Activated CD4-positive, alpha-beta T cell treated with anti-CD3 and anti-CD28 coated beads for 36 hours (primary cell): ENCODE measurements at regions not wholly inside any gene's neighbourhood (a gene's known extent, or its start where the extent isn't known, plus 50 kb on each side); places are given as distances from the start of the nearest gene placed in this dataset.
"Not testable (repeated sequence)": the region's sequence is repeated elsewhere in the genome, so short reads cannot be mapped to it uniquely, and the experiment has no call there.

Experiments
- ATAC-seq: fragments of 200-7000 bp; cut with Tn5 transposase; one replicate; pipeline ENCODE4 v1.10.0; 2021; ENCODE audit warnings: mild to moderate bottlenecking, moderate library complexity
- CTCF ChIA-PET: fragments of 350-600 bp; sonication (Branson Sonifier 250); formaldehyde crosslinking; loops from one replicate; lab custom pipeline; 2021; ENCODE audit warnings: antibody characterized with exemption; lab: Charles Lee
- POLR2A ChIA-PET: fragments of 350-600 bp; sonication (Branson Sonifier 250); formaldehyde crosslinking; loops from one replicate; lab custom pipeline; 2021; ENCODE audit warnings: antibody characterized with exemption, inconsistent platforms; lab: Charles Lee
- DNase-seq: peaks from one replicate; pipeline ENCODE4 v3.0.0-alpha.2; 2020
- H3K27ac Mint-ChIP-seq: one replicate; pipeline ENCODE4 v1.8.0; 2021; ENCODE audit warnings: mixed read lengths
- H3K27me3 Mint-ChIP-seq: one replicate; pipeline ENCODE4 v1.8.0; 2021; ENCODE audit warnings: mixed read lengths
- H3K36me3 Mint-ChIP-seq: one replicate; pipeline ENCODE4 v1.8.0; 2021; ENCODE audit warnings: low read depth, mixed read lengths
- H3K4me1 Mint-ChIP-seq: one replicate; pipeline ENCODE4 v1.8.0; 2021; ENCODE audit warnings: mixed read lengths
- H3K4me3 Mint-ChIP-seq: one replicate; pipeline ENCODE4 v1.8.0; 2021; ENCODE audit warnings: mild to moderate bottlenecking, moderate library complexity, mixed read lengths
- H3K9me3 Mint-ChIP-seq: one replicate; pipeline ENCODE4 v1.8.0; 2021; ENCODE audit warnings: low read depth, mixed read lengths
- intact Hi-C, 2 experiments: fragments of 100-400 bp; cut with DNase I in 1 of 2; cut with micrococcal nuclease in 1 of 2; formaldehyde crosslinking; loops; one replicate each; pipeline versions ENCODE4 v1.14.2 to v1.15.1; 2022 to 2024; cut with DNase I, micrococcal nuclease

DNA sequence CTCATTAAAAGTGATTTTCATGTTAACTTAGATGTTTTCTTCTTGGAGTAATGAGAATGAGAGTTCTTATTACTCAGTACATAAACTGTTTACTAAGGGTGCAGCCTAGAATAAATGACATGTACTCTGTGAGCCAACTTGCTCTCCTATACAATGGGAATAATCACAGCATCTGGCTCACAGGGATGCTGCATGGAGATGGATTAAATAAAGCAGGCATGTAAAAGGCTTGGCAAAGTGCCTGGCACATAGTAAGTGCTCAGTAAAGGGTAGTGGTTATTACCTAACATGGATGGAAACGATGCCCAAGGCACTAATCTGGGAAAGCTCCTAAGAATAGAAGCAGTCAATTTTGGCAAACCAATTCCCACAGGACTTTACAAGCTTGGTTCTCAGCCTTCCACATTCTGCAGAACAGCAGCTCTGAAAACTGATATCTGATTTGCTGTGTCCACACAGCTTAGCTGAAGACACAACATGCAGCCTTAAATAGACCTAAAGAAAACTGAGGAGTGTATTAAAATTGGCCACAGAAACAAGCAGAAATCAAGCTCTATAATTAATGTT, 176.1 kb downstream of the ABCC12 start:
- ATAC-seq (no peak), DNase-seq (no peak)
- Mint-ChIP-seq H3K9me3 (no peaks in the 10 kb centered on the region), H3K4me3 (no peak overlapping the region), H3K27ac (no peak overlapping the region), H3K4me1 (no peaks in the 10 kb centered on the region), H3K36me3 (no peaks in the 10 kb centered on the region), H3K27me3 (no peaks in the 10 kb centered on the region)
- intact Hi-C loops, result no loop called here
- CTCF ChIA-PET, result no interaction called here
- POLR2A ChIA-PET, result no interaction called here

DNA sequence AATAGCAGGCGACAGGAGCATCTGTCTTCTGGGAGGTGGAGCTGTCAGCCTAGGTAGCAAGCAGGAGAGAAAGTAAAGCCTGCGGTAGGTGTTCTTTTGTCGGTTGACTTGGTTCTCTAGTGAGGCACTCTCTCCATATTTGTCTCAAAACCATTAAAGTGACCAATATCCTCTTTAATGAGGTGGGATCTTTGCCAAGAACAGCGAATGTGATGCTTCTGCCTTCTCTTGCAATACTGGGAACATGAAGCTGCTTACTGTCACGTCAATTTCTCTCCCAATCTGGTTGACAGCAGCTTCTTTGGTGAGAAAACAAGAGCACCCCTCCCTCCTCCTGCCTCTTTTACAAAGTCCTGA, 176.7 kb downstream of the ABCC12 start:
- Mint-ChIP-seq H3K36me3 (no peaks in the 10 kb centered on the region), H3K27me3 (no peaks in the 10 kb centered on the region), H3K27ac (no peak overlapping the region), H3K9me3 (no peaks in the 10 kb centered on the region), H3K4me1 (no peaks in the 10 kb centered on the region), H3K4me3 (no peak overlapping the region)
- CTCF ChIA-PET, result no interaction called here
- DNase-seq (no peak), ATAC-seq (no peak)
- intact Hi-C loops, result no loop called here
- POLR2A ChIA-PET, result no interaction called here

DNA sequence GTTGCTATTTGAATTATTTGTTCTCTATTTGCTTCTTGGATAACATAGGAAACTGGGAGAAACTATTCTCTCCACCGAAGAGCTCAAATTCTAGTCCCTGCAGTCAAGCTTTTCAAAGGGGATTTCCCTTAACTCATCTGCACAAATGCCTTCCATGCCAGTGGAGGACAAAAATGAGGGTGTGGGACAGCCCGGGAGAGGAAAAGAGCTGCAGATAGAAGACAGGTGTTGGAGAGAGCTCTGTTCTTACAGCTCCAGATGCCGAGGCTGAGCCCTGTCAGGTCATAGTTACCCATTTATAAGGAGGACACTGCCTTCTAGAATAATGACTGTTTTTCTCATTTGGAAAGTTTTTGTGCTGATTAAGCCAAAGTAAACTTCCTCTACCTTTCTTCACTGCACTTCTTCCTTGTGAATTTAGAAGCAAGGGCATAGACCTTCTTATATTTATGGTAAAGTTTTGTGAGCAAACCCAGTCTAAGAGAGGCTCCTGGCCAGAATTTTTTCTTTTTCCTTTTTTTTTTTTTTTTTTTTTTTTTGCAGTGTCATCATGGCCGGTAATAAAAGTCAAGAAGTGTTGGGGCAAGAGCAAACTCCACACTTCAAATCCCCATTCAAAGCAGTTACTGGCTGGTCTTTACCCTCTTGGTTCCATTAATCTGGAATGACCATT, 177.2 kb downstream of the ABCC12 start:
- POLR2A ChIA-PET, result no interaction called here
- CTCF ChIA-PET, result interaction anchor here (0.6 kb wide), 1 partner anchor 106 kb away, joined by 3 read pairs; no protein-coding TSS in a partner anchor

DNA sequence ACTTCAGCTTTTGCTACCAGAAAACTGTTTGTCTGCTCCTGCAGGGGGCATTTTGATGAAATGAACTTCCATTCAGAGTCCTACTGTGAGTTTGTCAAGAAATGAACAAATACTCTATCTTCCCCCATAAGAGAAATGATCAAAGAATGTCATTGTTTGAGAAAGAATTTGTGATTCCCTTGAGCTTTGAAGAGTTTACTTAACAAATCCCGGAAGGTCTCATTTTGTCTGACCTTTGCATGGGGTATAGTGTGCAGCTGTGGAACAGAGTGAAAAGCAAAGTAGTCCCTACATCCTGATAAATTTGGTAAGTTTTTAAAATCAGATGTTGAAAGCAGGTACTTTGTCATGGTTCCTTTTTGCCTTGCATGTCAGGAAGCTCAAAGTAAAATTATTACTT, 178.0 kb downstream of the ABCC12 start:
- intact Hi-C loops, result no loop called here
- Mint-ChIP-seq H3K27me3 (no peaks in the 10 kb centered on the region), H3K4me1 (no peaks in the 10 kb centered on the region), H3K27ac (no peak overlapping the region), H3K36me3 (no peaks in the 10 kb centered on the region), H3K9me3 (no peaks in the 10 kb centered on the region), H3K4me3 (no peak overlapping the region)
- ChIA-PET CTCF (interaction anchor here (0.6 to 1.3 kb wide), 2 partner anchors 76 to 105 kb away, joined by 3 read pairs; no protein-coding TSS in a partner anchor), POLR2A (no interaction called here)
- DNase-seq (no peak), ATAC-seq (no peak)

More for the DNA sequence above, 177.2 kb downstream of the ABCC12 start:
- Mint-ChIP-seq H3K36me3 (no peaks in the 10 kb centered on the region), H3K4me3 (no peak overlapping the region), H3K27ac (no peak overlapping the region), H3K9me3 (no peaks in the 10 kb centered on the region), H3K27me3 (no peaks in the 10 kb centered on the region), H3K4me1 (no peaks in the 10 kb centered on the region)
- ATAC-seq (no peak), DNase-seq (no peak)
- intact Hi-C loops, result no loop called here

DNA sequence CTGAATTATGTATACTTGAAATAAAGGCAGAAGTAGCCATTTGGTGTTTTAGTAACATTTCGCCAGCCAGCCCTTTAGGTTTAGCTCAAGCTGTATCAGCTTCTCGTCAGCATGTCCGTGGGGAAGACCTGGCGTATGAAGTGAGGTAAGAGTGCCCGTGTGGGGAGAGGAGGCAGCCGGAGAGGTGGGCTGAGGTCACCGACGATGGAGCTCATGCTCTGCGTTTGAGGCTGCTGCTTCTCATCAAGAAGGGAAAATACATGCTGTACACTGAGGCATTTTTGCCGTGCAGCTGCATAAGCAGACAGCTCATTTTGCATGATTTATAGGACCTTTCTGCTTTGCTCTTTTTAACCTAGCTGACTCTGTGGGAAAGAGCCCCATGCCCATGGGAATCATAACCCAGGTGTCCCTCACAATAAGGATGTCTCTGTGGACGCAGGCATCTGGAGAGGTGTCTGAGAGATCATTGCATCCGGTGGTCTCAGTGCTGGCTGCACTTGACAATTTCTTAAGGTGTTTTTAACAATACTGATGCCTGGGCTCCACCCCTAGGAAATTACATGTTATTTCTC, 179.1 kb downstream of the ABCC12 start:
- no peaks in the 10 kb centered on the region for H3K36me3 Mint-ChIP-seq
- intact Hi-C loops, result no loop called here
- no peak overlapping the region for H3K27ac Mint-ChIP-seq
- ChIA-PET CTCF (interaction anchor here (0.6 to 1.3 kb wide), 2 partner anchors 77 to 176 kb away, joined by 3 read pairs; no protein-coding TSS in a partner anchor), POLR2A (no interaction called here)
- H3K4me3 Mint-ChIP-seq, result no peak overlapping the region
- H3K4me1 Mint-ChIP-seq, result no peaks in the 10 kb centered on the region
- no peaks in the 10 kb centered on the region for H3K9me3 Mint-ChIP-seq
- ATAC-seq (no peak), DNase-seq (no peak)
- H3K27me3 Mint-ChIP-seq, result peaks cover 3% of the 10 kb centered on the region

DNA sequence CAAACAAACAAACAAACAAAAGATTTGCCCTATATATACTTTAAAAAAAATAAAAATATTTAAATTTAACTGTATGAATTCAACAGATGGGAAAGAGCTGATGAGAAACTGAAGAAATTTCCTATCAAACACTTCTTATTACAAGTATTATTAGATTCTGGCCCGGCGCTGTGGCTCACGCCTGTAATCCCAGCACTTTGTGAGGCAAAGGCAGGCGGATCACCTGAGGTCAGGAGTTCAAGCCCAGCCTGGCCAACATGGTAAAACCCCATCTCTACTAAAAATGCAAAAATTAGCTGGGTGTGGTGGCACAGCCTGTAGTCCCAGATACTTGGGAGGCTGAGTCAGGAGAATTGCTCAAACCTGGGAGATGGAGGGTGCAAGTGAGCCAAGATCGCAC, 180.8 kb downstream of the ABCC12 start:
- H3K27ac Mint-ChIP-seq, H3K4me1 Mint-ChIP-seq, POLR2A ChIA-PET, H3K36me3 Mint-ChIP-seq, CTCF ChIA-PET, intact Hi-C loops, H3K27me3 Mint-ChIP-seq, ATAC-seq, H3K4me3 Mint-ChIP-seq, H3K9me3 Mint-ChIP-seq, DNase-seq: not testable (repeated sequence)

DNA sequence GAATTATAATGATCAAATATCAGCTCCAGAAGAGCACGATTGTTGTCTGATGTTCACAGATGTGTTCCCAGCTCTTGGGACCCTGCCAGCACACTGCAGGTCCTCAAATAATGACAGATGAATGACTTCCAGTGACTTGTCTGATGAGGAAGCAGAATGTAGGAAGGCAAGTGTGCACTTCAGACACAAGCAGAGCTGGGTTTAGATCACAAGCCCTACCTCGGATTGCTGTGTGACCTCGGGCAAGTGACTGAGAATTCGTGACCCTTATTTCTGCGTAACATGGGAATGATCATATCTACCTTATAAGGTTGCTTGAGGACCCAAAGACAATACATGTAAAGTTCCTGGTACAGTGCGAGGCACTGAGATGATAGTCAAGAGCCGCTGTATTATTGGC, 182.2 kb downstream of the ABCC12 start:
- no peak overlapping the region for H3K4me3 Mint-ChIP-seq
- no peak for ATAC-seq
- no peaks in the 10 kb centered on the region for H3K36me3 Mint-ChIP-seq
- no peak overlapping the region for H3K27ac Mint-ChIP-seq
- H3K4me1 Mint-ChIP-seq, result no peaks in the 10 kb centered on the region
- POLR2A ChIA-PET, result no interaction called here
- intact Hi-C loops, result no loop called here
- CTCF ChIA-PET, result interaction anchor here (0.6 to 1.0 kb wide), 3 partner anchors 123 to 158 kb away, joined by 3 to 4 read pairs (median 3); no protein-coding TSS in a partner anchor
- peaks cover 6% of the 10 kb centered on the region for H3K27me3 Mint-ChIP-seq
- DNase-seq, result no peak
- no peaks in the 10 kb centered on the region for H3K9me3 Mint-ChIP-seq

DNA sequence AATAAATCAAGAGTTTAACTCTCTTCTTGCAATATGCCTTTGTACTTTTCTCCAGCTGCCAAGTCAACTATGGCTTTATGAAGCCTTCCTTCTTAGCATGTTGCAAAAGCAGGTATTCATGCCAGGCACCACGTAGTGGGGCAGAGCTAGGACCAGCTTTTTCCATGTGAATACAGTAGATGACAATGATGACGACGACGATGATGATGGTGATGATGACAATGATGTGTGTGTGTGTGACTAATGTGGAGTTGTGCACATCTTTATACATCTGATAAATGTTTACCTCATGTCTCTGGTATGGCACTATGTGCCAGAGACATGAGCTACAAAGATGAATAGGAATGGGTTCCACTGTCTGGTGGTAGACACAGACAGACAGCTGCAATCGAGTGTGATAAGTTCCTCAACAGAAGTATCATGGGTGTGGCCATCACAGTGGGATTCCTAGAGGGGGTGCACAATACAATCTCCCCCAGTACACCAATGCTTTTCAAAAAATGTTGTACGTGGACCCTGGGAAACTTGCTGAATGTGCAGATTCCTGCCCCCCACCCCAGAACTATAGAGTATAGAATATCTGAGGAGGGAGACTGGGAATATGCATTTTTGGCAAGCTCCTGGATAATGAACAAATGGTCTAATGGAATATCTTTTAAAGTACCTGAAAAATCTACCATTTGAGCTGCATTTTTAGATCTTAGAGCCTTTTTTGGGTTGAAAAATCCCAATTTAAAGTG, 183.4 kb downstream of the ABCC12 start:
- Mint-ChIP-seq H3K4me1 (no peaks in the 10 kb centered on the region), H3K36me3 (no peaks in the 10 kb centered on the region), H3K9me3 (no peaks in the 10 kb centered on the region), H3K27ac (no peak overlapping the region), H3K4me3 (no peak overlapping the region), H3K27me3 (peaks cover 6% of the 10 kb centered on the region)
- intact Hi-C loops, result no loop called here
- POLR2A ChIA-PET, result no interaction called here
- no peak for ATAC-seq
- CTCF ChIA-PET, result interaction anchor here (0.7 kb wide), 1 partner anchor 32 kb away, joined by 3 read pairs; no protein-coding TSS in a partner anchor
- DNase-seq, result no peak

DNA sequence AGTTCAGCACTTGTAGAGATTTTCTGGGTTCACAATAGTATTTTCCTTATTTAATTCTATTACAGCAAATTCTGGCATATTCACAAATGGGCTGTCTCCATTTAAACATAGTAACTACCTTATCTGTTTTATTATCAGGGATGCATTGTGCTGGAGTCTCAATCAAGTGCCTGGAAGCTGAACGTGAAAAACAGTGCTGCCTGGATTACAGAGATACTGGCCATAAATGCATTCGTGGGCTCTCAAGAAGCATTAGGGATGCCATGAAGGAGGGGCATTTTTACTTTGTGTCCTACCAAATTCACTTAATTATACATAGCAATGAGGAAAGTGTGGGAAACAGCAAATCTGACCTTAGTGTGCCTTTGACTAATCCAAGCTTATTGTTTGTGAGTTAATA, 184.6 kb downstream of the ABCC12 start:
- Mint-ChIP-seq H3K4me3 (no peak overlapping the region), H3K27me3 (peaks cover 6% of the 10 kb centered on the region), H3K27ac (no peak overlapping the region), H3K9me3 (no peaks in the 10 kb centered on the region), H3K36me3 (no peaks in the 10 kb centered on the region), H3K4me1 (no peaks in the 10 kb centered on the region)
- ChIA-PET POLR2A (no interaction called here), CTCF (no interaction called here)
- ATAC-seq (no peak), DNase-seq (no peak)
- intact Hi-C loops, result no loop called here

DNA sequence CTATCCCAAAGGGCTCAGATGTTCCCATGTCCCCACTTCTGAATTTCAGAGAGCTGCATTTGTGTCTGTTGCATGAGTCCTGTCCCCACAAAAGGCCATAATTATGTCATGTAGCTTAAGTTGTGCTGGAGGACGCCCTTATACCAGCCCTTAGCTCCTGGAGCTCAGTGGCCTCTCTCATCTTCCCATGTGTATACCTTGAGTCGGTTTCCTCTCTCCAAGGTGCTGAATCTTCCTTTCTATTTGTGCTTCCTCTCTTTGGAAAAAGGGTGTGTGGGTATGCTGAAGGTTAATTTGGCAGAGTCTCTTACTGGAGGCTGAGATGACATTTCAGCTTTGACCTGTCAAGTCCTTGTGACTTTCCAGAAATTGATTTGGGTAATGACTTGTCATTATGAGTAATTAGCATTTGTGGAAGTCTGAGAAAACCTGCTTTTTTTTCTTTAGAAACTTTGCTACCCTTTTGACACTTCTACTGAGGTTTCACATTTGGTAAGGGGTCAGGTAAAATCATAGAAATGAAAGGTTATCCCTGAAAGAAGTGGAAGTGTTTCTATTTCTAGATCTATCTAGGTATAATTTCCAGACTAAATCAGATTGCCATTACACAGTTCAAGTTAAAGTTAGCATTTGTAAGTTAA, 185.4 kb downstream of the ABCC12 start:
- Mint-ChIP-seq H3K36me3 (no peaks in the 10 kb centered on the region), H3K4me3 (no peak overlapping the region), H3K4me1 (no peaks in the 10 kb centered on the region), H3K27ac (no peak overlapping the region), H3K9me3 (no peaks in the 10 kb centered on the region), H3K27me3 (peaks cover 6% of the 10 kb centered on the region)
- POLR2A ChIA-PET, result no interaction called here
- ATAC-seq (no peak), DNase-seq (no peak)
- intact Hi-C loops, result no loop called here
- CTCF ChIA-PET, result interaction anchor here (0.7 kb wide), 1 partner anchor 534 kb away, joined by 3 read pairs; no protein-coding TSS in a partner anchor

DNA sequence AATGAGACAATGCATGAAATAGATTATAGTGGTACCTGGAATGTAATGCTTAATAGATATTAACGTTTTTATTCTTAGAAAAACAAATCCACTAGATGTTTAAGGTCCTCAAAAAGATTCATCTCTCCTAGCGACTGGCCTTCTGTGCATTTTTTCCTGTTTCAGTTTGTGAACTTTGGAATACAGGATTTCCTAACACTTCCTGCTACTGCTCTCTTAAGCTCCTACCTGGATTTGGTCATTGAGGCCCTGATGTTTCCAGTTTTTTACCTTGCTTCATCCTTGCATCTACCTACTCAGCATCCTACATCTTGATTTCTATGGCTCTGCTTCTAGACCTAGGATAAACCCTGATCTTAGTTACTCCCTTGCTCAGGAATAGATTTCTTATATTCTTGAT, 188.4 kb downstream of the ABCC12 start:
- no peaks in the 10 kb centered on the region for H3K9me3 Mint-ChIP-seq
- H3K36me3 Mint-ChIP-seq, result no peaks in the 10 kb centered on the region
- H3K4me1 Mint-ChIP-seq, result no peaks in the 10 kb centered on the region
- no peak for ATAC-seq
- no peak for DNase-seq
- ChIA-PET POLR2A (no interaction called here), CTCF (interaction anchor here (0.6 kb wide), 1 partner anchor 433 kb away, joined by 3 read pairs; no protein-coding TSS in a partner anchor)
- no peak overlapping the region for H3K4me3 Mint-ChIP-seq
- H3K27me3 Mint-ChIP-seq, result peaks cover 5% of the 10 kb centered on the region
- no peak overlapping the region for H3K27ac Mint-ChIP-seq
- intact Hi-C loops, result no loop called here
